AG04450 (cell line): ENCODE measurements at regions not wholly inside any gene's neighbourhood (a gene's known extent, or its start where the extent isn't known, plus 50 kb on each side); places are given as distances from the start of the nearest gene placed in this dataset.

Experiments
- CTCF ChIA-PET: fragments of 300-600, 350-600 bp; formaldehyde crosslinking; extraction: SDS; loops from one replicate; lab custom pipeline; 2022; ENCODE audit warnings: antibody characterized with exemption, inconsistent platforms; lab: Charles Lee
- POLR2A ChIA-PET: fragments of 350-600 bp; formaldehyde crosslinking; extraction: SDS; loops from one replicate; lab custom pipeline; 2021; ENCODE audit warnings: antibody characterized with exemption, inconsistent platforms; lab: Yijun Ruan, JAX
- DNase-seq: peaks from one replicate; pipeline ENCODE4 v3.0.0-alpha.2; 2011; ENCODE audit warnings: low read depth, low spot score
- H3K27ac ChIP-seq: one replicate; pipeline ENCODE4 v1.5.1; 2012; ENCODE audit warnings: low read depth, low read length, control low read depth
- H3K27me3 ChIP-seq: one replicate; pipeline ENCODE4 v1.6.0; 2012; ENCODE audit warnings: low read length; ENCODE audit not compliant: control insufficient read depth, insufficient read depth
- H3K4me3 ChIP-seq: 2 replicates; pipeline ENCODE4 v1.5.1; 2011; ENCODE audit warnings: mild to moderate bottlenecking, low read depth, low read length, control low read depth
- H3K9me3 ChIP-seq: 2 replicates; pipeline ENCODE4 v1.5.1; 2012; ENCODE audit warnings: low read length; ENCODE audit not compliant: control insufficient read depth, insufficient read depth
- TF ChIP-seq, protein P1 (sequence below): IDR thresholded peaks from 2 replicates; pipeline ENCODE4 v1.5.1; 2011; ENCODE audit warnings: low read depth, low read length, control low read depth, inconsistent platforms

DNA sequence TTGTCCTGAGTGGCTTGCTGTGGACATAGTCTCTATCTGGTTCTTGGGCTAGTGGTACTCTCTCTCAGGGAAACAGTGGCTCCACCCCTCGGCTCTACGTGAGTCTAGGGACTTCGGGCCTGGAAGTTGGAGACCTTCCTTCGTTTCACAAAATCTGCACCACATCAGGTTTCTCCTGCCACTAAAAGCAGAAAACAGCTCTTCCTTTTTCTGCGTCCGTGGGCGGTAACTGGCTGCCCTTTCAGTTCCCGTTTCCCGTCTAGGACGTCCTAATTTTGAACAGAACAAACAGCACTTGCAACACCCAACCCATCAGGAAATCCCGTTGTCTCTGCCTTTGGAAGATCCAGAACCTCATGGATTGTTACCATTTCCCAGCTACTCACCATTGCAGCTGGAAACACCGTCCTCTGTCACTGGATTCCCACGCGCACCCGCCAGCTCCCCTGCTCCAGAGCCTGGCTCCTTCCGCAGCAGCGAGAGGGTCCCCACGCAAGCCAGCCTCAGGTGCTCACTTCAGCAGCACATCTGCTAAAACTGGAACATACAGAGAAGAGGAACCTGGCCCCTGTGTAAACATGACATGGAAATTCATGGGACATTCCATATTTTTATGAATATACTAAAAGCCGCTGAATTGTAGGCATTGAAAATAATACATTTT, 311.4 kb upstream of the AKR1E2 start:
- peaks cover 2% of the 10 kb centered on the region; the same call in 1 of the 2 replicates for H3K9me3 ChIP-seq
- no peak for DNase-seq
- no peak overlapping the region for H3K4me3 ChIP-seq
- CTCF ChIA-PET: interaction anchor here (0.7 kb wide), 1 partner anchor 295 kb away, joined by 3 read pairs; no protein-coding TSS in a partner anchor
- POLR2A ChIA-PET: no interaction called here
- no peaks in the 10 kb centered on the region for H3K27me3 ChIP-seq
- no peak overlapping the region for H3K27ac ChIP-seq
- TF ChIP-seq, protein P1, sequence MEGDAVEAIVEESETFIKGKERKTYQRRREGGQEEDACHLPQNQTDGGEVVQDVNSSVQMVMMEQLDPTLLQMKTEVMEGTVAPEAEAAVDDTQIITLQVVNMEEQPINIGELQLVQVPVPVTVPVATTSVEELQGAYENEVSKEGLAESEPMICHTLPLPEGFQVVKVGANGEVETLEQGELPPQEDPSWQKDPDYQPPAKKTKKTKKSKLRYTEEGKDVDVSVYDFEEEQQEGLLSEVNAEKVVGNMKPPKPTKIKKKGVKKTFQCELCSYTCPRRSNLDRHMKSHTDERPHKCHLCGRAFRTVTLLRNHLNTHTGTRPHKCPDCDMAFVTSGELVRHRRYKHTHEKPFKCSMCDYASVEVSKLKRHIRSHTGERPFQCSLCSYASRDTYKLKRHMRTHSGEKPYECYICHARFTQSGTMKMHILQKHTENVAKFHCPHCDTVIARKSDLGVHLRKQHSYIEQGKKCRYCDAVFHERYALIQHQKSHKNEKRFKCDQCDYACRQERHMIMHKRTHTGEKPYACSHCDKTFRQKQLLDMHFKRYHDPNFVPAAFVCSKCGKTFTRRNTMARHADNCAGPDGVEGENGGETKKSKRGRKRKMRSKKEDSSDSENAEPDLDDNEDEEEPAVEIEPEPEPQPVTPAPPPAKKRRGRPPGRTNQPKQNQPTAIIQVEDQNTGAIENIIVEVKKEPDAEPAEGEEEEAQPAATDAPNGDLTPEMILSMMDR: no peak

DNA sequence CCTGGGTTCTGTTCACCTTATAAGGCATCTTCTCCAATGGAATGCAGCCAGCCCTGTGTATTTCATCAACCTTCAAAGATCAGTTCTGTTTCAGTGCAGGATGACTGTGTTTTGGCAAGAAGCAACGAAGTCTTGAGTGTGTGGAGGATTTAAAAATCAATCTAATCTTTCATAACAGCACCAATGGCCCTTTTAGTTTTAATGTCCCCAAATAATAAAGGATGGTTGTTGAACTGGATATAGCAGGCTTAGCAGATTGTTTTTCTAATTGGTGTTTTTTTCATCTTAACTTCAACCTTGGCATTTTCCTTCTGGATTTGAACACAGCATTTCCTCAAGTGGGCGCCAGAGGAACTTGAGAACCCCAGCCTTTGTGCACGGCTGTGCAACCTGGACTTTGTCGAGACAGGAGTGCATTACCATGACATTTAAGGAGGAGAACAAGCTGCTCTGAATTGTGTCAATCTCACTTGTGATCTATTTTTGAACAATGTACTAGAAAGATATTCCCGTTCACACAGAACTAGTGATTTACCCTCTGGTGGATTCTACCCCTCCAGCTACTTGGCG, 313.3 kb upstream of the AKR1E2 start:
- DNase-seq: peak; percentile 49
- H3K27me3 ChIP-seq: no peaks in the 10 kb centered on the region
- TF ChIP-seq, protein P1: peak; percentile 71
- ChIA-PET CTCF (interaction anchor here (0.5 to 1.0 kb wide), 9 partner anchors 9 to 254 kb away, joined by 3 to 6 read pairs (median 4); no protein-coding TSS in a partner anchor), POLR2A (no interaction called here)
- H3K9me3 ChIP-seq: peaks cover 2% of the 10 kb centered on the region; the same call in 1 of the 2 replicates
- H3K27ac ChIP-seq: no peak overlapping the region
- H3K4me3 ChIP-seq: no peak overlapping the region

DNA sequence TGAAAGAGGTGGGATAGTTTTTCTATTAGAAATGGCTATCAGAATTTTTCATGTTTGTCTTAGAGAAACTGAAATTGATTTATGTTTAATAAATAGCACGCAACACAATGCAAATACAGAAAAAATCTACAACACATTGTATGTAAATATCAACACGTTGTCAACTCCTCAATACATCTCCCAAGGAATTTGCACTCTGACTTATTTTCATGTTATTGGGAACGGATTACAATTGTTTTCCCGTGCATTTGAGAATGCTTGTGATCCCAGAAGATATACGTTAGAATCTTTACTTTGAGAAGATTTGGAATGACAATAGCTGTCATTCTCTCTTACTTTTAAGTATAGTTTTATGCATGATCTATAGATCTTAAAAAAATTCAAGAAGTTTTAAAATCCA, 313.8 kb upstream of the AKR1E2 start:
- CTCF ChIA-PET: interaction anchor here (0.5 to 1.3 kb wide), 5 partner anchors 26 to 254 kb away, joined by 3 to 10 read pairs (median 4); no protein-coding TSS in a partner anchor
- DNase-seq: no peak
- peaks cover 2% of the 10 kb centered on the region; the same call in 1 of the 2 replicates for H3K9me3 ChIP-seq
- H3K27me3 ChIP-seq: no peaks in the 10 kb centered on the region
- no peak overlapping the region for H3K4me3 ChIP-seq
- no peak overlapping the region for H3K27ac ChIP-seq
- POLR2A ChIA-PET: no interaction called here
- TF ChIP-seq, protein P1: no peak

DNA sequence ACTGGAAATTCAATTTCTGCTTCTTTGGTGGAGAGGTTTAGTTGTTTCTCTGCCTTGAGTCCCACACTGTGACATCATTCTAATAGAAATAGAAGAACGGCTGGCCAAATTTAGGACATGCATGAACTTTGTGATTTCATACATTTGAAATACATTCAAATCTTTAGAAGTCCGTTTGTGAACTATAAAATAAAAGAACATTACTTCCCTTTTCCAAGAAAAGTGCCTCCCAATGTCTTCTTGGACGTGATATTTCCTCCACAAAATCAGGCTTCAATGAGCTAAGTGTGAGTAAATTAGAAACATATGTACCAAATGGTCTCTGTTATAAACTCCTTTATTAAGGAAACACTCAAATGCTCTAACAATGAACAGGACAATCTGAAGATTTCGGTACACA, 314.5 kb upstream of the AKR1E2 start:
- ChIA-PET CTCF (interaction anchor here (0.6 to 1.3 kb wide), 3 partner anchors 27 to 255 kb away, joined by 4 to 10 read pairs (median 5); no protein-coding TSS in a partner anchor), POLR2A (no interaction called here)
- TF ChIP-seq, protein P1: no peak
- no peak for DNase-seq
- H3K9me3 ChIP-seq: peaks cover 2% of the 10 kb centered on the region; the same call in 1 of the 2 replicates
- no peaks in the 10 kb centered on the region for H3K27me3 ChIP-seq
- no peak overlapping the region for H3K4me3 ChIP-seq
- H3K27ac ChIP-seq: no peak overlapping the region

DNA sequence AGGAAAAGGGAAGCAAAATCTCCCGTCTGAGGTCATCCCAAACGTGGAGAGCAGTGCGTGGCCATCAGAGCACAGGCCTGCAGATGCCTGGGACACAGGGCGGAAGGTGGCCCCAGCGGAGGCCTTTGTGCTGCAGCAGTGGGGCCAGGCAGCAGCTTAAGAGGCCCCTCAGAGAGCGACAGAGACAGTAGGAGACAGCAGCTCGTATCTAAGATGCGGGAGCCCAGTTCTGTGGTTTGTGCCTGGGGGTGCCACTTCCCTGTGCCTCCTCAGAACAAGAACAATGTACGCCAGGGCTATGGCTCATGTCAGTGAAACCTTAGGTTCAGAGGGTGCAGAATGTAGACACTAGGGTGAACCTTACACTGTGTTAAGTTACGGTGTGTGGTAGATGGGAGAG, 316.6 kb upstream of the AKR1E2 start:
- POLR2A ChIA-PET: no interaction called here
- no peaks in the 10 kb centered on the region for H3K27me3 ChIP-seq
- CTCF ChIA-PET: no interaction called here
- H3K27ac ChIP-seq: no peak overlapping the region
- no peaks in the 10 kb centered on the region; the same call in 1 of the 2 replicates for H3K9me3 ChIP-seq
- TF ChIP-seq, protein P1: no peak
- no peak for DNase-seq
- H3K4me3 ChIP-seq: no peak overlapping the region
